Mucosa of descending colon (tissue), 3 donors: ENCODE measurements at regions not wholly inside any gene's neighbourhood (a gene's known extent, or its start where the extent isn't known, plus 50 kb on each side); places are given as distances from the start of the nearest gene placed in this dataset.

Experiments
- ATAC-seq: fragments of 200-7000 bp; cut with Tn5 transposase; one replicate; pipeline ENCODE4 v1.9.1; 2020; ENCODE audit warnings: mild to moderate bottlenecking, moderate library complexity
- DNase-seq, 3 donors: peaks; one replicate each; pipeline ENCODE4 v3.0.0-alpha.2; 2020
- H3K36me3 ChIP-seq: fragments of 200-600 bp; one replicate; pipeline ENCODE4 v1.8.0; 2021; ENCODE audit warnings: low read depth, mild to moderate bottlenecking
- H3K4me1 ChIP-seq: fragments of 200-600 bp; one replicate; pipeline ENCODE4 v1.8.0; 2021; ENCODE audit warnings: low read depth, mild to moderate bottlenecking
- H3K4me3 ChIP-seq: fragments of 200-600 bp; one replicate; pipeline ENCODE4 v1.8.0; 2021; ENCODE audit warnings: mild to moderate bottlenecking
- H3K9me3 ChIP-seq: fragments of 200-600 bp; one replicate; pipeline ENCODE4 v1.8.0; 2021; ENCODE audit warnings: mild to moderate bottlenecking
- CTCF ChIP-seq: fragments of 200-600 bp; IDR thresholded peaks from one replicate; pipeline ENCODE4 v1.8.0; 2022; ENCODE audit warnings: antibody characterized with exemption, mild to moderate bottlenecking
- intact Hi-C, 2 donors: fragments of 100-400 bp; cut with DNase I in 1 of 2; cut with micrococcal nuclease in 1 of 2; formaldehyde crosslinking; loops; one replicate each; pipeline versions ENCODE4 v1.11.0 to v1.11.1; 2022; cut with DNase I, micrococcal nuclease
- donor health status: DM: no; HTN: no; CAD: no; lungs with moderate emphysema.
- donor health status: DM: no; HTN: no; CAD: no.
- donor health status: DM: no; HTN: yes; CAD: no.

GRCh38 chr1:105492921-105493320, 1563.6 kb upstream of the PRMT6 start:
- Histone ChIP-seq H3K4me3 (no peak overlapping the region), H3K36me3 (no peaks in the 10 kb centered on the region), H3K4me1 (no peaks in the 10 kb centered on the region), H3K9me3 (no peaks in the 10 kb centered on the region)
- TF ChIP-seq CTCF, result no peak
- intact Hi-C loops, result no loop called here
- ATAC-seq, result no peak
- no peak for DNase-seq

- H3K4me3 ChIP-seq, result no peak overlapping the region
- no peaks in the 10 kb centered on the region for H3K36me3 ChIP-seq
- intact Hi-C loops, result no loop called here
- no peak for TF ChIP-seq CTCF
- DNase-seq (no peak), ATAC-seq (no peak)
- H3K9me3 ChIP-seq, result no peaks in the 10 kb centered on the region
- H3K4me1 ChIP-seq, result no peaks in the 10 kb centered on the region
Observed at GRCh38 chr1:105516068-105516467, 1540.4 kb upstream of the PRMT6 start.

GRCh38 chr1:105533996-105534395, 1522.5 kb upstream of the PRMT6 start:
- ATAC-seq (no peak), DNase-seq (no peak)
- Histone ChIP-seq H3K36me3 (no peaks in the 10 kb centered on the region), H3K9me3 (peaks cover 9% of the 10 kb centered on the region), H3K4me3 (no peak overlapping the region), H3K4me1 (no peaks in the 10 kb centered on the region)
- intact Hi-C loops, result no loop called here
- TF ChIP-seq CTCF, result no peak

GRCh38 chr1:105544475-105544874, 1512.0 kb upstream of the PRMT6 start:
- no peak for ATAC-seq
- intact Hi-C loops, result no loop called here
- Histone ChIP-seq H3K4me3 (no peak overlapping the region), H3K9me3 (no peaks in the 10 kb centered on the region), H3K36me3 (no peaks in the 10 kb centered on the region), H3K4me1 (no peaks in the 10 kb centered on the region)
- no peak for TF ChIP-seq CTCF
- no peak for DNase-seq

- no peak overlapping the region for H3K4me3 ChIP-seq
- no peaks in the 10 kb centered on the region for H3K9me3 ChIP-seq
- no peak for DNase-seq
- no peak for TF ChIP-seq CTCF
- ATAC-seq, result no peak
- no peaks in the 10 kb centered on the region for H3K4me1 ChIP-seq
- H3K36me3 ChIP-seq, result no peaks in the 10 kb centered on the region
- intact Hi-C loops, result no loop called here
Observed at GRCh38 chr1:105556266-105556665, 1500.2 kb upstream of the PRMT6 start.

GRCh38 chr1:105558023-105558422, 1498.5 kb upstream of the PRMT6 start:
- no peaks in the 10 kb centered on the region for H3K9me3 ChIP-seq
- no peaks in the 10 kb centered on the region for H3K4me1 ChIP-seq
- no peak for DNase-seq
- no peak for TF ChIP-seq CTCF
- intact Hi-C loops, result no loop called here
- H3K4me3 ChIP-seq, result no peak overlapping the region
- ATAC-seq, result no peak
- no peaks in the 10 kb centered on the region for H3K36me3 ChIP-seq
